ENCODE measurements at regions not wholly inside any gene's neighbourhood (a gene's known extent, or its start where the extent isn't known, plus 50 kb on each side); places are given as distances from the start of the nearest gene placed in this dataset.

DNA sequence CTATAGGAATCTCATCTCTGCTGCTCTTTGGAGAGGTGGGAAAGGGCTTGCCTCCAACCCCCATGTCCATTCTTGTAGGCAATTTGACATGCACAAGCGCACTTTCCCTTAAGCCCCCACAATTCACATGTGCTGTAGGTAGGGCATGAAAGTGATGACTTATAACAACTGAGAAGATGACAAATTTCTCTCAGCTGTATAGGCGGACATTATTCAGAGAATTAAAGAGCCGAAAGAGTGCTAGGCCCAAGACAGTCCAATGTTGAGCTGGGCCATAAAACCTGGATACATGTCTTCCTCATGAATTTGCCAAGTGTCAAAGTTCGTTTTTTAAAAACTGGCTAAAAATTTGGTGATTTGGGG is 106.3 kb upstream of the LYPLAL1 start:
- TF ChIP-seq, protein P1, sequence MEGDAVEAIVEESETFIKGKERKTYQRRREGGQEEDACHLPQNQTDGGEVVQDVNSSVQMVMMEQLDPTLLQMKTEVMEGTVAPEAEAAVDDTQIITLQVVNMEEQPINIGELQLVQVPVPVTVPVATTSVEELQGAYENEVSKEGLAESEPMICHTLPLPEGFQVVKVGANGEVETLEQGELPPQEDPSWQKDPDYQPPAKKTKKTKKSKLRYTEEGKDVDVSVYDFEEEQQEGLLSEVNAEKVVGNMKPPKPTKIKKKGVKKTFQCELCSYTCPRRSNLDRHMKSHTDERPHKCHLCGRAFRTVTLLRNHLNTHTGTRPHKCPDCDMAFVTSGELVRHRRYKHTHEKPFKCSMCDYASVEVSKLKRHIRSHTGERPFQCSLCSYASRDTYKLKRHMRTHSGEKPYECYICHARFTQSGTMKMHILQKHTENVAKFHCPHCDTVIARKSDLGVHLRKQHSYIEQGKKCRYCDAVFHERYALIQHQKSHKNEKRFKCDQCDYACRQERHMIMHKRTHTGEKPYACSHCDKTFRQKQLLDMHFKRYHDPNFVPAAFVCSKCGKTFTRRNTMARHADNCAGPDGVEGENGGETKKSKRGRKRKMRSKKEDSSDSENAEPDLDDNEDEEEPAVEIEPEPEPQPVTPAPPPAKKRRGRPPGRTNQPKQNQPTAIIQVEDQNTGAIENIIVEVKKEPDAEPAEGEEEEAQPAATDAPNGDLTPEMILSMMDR (IDR thresholded peaks at IDR 0.05) = no peak
- no peak for TF ChIP-seq POLR2A (IDR thresholded peaks at IDR 0.05)

Data from esophagus squamous epithelium (tissue), 4 donors.